ENCODE measurements at regions not wholly inside any gene's neighbourhood (a gene's known extent, or its start where the extent isn't known, plus 50 kb on each side); places are given as distances from the start of the nearest gene placed in this dataset.

DNA sequence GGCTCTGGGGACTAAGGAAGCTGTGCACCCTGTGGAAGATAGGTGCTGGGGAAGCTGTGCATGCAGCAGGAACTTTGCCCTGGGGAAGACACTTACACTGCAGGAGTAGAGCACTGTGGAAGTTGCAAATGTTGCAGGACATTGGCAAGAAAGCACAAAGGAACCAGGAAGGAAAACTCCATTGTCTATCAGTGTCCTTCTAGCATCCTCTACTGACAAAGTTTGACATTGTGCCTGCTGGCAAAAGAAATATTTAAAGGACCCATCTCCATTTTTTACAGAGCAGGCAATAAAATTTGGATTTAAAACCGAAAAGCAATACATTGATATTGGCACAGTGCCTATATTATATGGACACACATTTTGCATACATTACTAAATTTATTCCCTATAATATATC lies 394.1 kb downstream of the PBX1 start:
- no peak for DNase-seq (ENCODE audit: extremely low read depth, low read depth)

DNA sequence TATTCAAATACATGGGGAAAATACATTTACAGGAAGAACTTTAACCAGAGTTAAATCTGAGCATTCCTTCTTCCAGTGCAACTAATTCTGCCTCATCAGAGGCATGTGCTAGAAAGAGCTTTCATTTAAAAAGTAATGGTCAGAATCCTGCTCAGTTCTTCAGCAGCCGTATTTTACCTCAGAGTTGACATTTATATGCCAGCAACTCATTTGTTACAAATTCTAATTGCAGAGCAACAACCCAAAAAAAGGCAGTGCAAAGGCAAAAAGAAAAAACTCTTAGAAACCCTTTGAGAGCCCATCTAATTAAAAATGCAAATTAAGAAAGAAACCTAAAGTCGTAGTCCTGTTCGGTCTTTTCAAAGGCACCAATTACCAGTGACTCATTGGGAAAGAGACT lies 392.5 kb downstream of the PBX1 start:
- DNase-seq (ENCODE audit: extremely low read depth, low read depth): no peak

DNA sequence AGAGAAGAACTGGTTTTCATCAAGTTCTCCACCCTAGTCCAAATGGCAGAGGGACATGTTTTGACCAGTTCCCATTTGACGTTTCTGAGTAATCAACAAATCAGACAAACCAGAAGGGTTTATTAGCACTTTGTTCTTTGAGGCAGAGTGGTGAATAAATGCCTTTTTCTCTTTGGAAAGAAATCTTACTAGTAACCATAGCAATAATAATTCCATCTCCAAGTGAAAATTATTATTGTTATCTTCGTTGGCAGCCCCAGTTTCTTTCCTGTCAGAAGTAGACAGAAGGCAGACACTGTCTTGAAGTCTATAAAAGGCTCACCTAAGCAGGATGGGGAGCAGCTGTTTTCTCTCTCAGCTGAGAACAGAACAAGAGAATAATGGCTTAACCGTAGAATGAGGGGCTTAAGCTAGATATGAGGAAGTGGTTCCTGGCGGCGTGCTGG lies 391.6 kb downstream of the PBX1 start:
- no peak for DNase-seq (ENCODE audit: extremely low read depth, low read depth)

DNA sequence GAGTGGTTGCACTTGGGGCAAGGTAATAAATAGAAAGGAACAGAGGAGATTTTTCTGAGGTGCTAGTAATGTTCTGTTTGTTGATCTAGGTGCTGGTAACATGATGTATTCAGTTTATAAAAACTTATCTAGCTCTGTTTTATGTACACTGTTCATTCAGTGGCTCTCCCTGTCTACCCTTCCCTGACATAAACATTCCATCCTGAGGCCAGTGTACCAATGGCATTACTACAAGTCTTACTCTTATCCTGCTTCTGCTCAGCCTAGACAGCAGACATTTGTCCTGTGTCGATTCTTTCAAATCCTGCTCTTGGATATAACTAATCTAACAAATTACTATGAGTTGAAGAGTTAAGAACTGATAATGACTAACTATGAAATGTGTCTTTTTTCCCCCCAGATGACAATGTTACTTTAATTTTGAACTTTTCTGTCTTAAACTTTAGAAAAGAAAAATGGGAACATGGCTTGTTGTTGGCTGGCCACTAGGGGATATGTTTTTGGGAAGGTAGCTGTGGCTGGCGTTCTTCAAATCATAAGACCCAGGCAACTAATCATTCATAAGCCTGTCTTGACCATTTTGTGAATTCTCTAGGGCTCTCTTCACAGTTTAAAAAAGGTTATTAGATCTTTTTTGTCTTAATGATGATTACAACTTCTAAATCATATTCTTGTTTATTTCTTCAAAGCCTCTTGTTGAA lies 390.9 kb downstream of the PBX1 start:
- no peak for DNase-seq (ENCODE audit: extremely low read depth, low read depth)

DNA sequence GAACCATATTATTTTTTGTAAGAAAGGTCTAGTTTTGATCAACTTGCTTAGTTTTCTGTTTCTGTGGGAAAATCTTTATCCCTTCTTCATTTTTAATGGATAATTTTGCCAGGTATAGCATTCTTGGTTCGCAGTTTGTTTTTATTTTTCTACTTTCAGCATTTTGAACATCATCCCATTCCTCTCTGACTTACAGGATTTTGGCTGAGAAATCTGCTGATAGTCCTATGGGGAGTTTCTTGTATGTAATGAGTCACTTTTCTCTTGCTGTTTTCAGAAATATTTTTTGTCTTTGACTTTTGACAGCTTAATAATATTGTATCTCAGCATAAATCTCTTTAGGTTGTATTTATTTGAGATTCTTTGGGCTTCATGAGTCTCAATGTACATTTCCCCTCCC lies 389.1 kb downstream of the PBX1 start:
- no peak for DNase-seq (ENCODE audit: extremely low read depth, low read depth)

DNA sequence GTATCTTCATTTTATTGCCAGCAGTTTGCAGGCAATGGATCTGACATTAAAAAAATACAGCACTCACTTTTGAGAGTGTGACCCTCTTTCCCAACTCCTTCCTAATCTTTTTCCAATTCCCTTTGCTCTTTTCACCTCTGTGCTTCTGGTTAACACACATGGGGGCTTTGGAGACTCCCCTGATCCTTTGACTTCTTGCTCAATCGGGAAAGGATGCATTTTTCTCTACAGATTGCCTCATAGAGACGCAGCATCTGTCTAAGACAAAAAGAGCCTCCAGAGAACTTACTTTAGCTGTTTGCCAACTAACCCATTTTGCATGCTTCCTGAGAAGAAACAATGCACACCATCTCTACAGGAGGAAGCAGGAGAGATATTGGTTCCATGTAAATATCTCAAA lies 378.3 kb downstream of the PBX1 start:
- DNase-seq (ENCODE audit: extremely low read depth, low read depth): no peak

DNA sequence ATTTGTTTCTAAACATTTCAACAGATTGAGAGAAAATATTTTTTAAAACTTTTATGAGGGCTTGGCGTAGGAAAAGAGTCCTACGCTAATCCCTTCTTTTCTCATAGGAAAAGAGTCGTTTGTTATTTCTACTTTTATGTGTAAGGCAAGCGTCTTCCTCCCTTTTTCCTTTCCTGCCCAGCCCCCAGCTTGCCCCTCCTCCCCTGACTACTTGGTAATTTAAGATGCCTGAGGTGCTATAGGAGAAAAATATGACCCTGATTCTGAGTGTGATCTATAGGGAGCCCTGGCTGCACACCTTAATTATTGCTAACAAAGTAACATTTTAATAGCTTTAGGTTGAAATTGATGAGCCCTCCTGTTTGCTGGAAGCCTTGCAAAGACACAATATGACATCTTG lies 373.6 kb downstream of the PBX1 start:
- no peak for DNase-seq (ENCODE audit: extremely low read depth, low read depth)

DNA sequence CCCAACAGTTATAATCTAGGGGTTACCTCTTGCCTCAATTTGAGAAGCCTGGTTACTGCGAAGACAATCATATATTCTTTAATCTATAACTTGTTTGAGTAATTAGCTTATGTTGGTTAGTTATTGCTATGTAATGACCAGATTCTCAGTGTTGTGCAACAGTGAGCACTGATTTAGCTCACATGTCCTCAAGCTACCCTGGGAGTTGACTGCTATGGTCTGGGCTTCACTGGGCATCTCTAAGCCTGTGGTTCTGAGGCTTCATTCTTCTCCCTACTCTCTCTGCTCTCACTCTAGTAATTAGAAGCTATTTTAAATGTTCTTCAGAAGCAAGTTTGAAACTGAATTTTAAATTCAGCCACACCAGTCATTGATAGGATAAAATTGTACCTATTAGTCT lies 371.8 kb downstream of the PBX1 start:
- no peak for DNase-seq (ENCODE audit: extremely low read depth, low read depth)

DNA sequence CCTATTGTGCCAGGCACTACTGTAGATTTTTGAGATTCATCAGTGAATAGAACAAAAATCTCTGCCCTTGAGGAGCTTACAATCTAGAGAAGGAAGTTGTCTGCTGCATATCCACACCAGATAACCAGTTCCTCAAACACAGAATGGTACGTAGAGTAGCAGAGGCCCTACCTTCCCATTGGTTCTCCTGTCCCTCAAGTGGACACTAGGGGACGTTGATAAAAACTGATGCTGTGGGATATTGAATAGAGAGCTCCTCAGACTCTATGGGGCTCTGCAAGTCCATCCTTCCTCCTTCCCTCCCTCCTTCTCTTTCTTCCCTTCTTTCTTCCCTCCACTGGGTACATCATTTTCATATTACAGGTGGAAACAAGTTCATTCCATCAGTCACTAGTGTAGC lies 371.3 kb downstream of the PBX1 start:
- no peak for DNase-seq (ENCODE audit: extremely low read depth, low read depth)

DNA sequence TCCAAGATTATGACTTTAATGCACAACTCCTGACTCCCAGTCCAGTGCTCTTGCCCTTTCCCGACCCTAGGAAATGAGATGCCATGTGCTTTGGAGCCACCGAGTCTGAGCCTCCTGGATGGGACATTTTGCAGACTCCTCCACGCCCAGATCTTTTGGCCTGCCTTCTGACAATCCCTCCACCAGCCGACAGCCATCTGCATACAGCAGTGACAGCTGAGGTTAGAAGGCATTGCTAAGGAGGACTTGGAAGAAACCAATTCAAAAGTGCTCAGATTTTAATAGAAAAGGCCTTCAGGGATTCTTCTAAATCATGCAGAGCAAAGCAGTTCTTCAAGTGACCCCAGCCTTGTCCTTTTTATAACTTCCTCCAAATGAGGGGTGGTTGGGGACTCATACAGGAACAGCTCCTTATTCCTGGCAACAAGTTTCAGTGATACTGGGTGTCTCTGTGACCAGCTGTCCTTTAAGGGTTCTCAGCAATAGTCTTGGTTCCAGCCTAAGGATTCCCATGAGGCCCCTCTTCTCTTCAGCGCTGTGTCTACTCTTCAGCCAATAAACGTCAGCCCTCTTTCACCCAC lies 369.3 kb downstream of the PBX1 start:
- no peak for DNase-seq (ENCODE audit: extremely low read depth, low read depth)

DNA sequence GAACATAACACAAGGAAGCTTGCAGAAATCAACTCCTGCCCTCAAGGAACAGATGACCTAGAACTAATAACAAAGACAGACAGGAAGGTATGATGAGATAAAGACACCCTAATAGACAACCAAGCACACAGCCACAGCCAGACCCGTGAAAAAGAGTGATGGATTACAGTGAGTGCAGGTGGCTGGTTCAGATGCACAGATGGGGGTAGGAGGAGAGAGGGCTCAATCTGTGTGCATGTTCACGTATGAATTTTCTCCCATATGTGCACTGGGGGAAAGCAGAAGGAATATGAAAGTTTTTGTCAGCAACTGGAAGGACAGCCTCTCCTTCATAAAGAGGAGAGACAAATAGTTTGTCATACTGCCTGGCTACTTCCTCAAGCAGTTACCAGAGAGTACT lies 367.1 kb downstream of the PBX1 start:
- DNase-seq (ENCODE audit: extremely low read depth, low read depth): no peak

DNA sequence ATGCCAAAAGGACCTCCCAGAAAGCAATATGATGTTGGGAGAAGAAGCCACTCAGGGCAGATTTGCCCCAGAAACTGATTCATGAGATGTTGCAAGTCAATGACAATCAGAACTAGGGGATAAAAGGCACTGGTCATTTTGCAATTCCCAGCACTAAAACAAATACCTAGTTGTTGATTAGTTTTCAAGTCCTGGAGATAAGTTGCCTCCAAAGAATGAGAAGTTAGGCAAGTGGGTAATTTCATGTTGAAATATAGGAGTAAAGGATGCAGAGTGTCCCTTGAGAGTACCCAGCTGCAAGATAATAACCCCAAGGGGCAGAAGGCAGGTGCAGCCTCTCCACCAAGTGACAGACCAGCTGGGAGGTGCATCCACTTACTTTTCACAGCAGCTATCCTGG lies 363.6 kb downstream of the PBX1 start:
- no peak for DNase-seq (ENCODE audit: extremely low read depth, low read depth)

DNA sequence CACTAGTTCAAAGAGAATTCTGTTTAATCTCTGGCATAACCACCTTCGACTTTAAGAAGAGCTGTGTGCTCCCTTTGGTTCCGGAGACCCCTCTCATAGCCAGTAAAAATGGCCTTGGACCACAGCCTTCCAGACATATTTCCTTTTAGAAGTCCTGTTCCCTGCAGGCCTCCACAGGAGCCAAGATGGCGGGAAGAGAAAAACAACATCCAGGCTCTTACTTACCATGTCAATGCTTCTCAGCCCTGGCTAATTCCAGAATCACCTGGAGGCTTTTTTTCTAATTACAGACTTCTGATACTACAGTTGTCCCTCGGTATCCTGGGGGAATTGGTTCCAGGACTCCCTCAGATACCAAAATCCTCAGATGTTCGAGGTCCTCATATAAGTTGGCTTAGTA lies 362.5 kb downstream of the PBX1 start:
- no peak for DNase-seq (ENCODE audit: extremely low read depth, low read depth)

DNA sequence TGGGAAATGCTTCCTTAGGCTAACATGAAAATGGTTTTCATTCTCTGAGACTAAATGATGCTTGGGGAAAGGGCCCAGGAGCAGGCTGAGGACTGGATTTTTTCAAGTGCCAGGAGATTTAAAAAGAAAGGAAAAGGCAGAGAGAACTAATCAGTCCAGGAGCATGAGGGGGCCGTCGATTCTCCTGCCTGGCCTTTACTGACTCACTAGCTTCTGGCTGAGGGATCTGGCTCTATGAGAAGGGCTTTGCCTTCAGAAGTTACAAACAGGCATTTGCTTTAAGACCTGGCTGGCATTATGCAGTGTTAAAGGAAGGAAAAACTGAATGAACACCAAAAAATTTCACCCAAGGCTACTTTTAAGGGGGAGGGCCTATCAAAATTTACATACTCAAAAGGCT lies 359.2 kb downstream of the PBX1 start:
- no peak for DNase-seq (ENCODE audit: extremely low read depth, low read depth)

DNA sequence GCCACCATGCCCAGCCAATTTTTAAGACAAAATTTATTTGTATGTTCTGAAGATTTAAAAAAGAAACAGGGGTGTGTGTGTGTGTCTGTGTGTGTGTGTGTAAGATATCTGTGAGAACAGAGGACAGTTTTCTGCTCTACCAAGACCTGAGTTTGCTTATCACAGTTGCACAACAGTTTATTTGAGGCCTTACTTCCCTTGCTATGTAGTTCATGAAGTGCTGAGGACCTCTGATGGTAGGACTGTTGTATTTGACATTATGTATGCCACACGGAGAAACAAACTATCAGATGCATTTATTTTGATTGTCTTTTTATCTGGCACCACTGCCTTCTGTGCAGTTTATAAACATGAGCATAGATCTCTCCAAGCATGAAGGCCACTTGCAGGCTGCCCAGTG lies 355.2 kb downstream of the PBX1 start:
- DNase-seq (ENCODE audit: extremely low read depth, low read depth): peak; percentile 62

DNA sequence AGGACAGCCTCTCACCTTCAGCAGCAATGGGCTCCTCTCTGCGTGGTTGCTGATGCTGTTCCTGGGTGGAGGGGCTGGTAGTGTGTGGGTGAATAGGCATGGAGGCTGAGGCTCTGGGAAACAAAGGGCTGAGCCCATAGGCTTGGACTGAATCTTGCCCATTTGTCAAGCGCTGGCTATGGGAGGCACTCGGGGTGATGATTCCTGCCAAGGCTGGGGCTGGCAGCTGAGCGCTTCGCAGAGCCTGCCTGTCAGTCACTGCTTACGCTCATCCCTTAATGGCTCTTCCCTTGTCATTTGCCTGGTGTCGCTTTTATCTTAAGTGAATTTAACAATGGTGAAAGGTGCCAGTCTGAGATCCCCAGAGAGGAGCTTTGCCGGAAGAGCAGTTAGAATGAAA lies 353.3 kb downstream of the PBX1 start:
- DNase-seq (ENCODE audit: extremely low read depth, low read depth): no peak

DNA sequence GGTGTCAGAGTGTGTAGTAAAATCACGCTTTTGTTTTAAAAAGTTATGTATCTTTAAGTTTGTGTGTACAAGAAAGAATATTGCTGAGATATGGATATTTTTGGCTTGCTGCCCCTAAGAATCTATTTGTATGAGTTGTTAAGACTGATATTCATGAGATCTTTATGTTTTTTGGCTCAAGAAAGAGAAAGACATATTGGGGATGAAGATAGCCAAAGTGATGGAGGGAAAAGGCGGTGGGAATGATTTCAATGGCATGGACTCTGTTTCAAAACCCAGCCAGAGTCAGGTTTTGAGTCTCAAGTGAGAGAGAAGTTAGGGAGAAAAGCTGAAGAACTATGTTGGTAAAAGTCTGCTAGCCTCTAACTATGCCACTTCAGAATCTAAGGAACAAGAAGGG lies 351.7 kb downstream of the PBX1 start:
- DNase-seq (ENCODE audit: extremely low read depth, low read depth): no peak

DNA sequence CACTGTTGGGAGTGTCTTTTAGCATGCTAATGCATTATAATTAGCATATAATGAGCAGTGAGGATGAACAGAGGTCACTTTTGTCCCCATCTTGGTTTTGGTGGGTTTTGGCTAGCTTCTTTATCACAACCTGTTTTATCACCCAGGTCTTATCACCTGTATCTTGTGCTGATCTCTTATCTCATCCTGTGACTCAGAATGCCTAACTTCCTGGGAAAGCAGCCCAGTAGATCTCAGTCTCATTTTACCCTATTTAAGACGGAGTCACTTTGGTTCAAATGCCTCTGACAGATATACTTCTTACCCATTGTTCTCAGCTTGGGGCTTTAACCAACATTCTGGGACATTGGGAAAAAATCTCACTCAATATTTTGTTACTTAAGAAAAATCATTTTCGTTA lies 348.7 kb downstream of the PBX1 start:
- DNase-seq (ENCODE audit: extremely low read depth, low read depth): no peak

DNA sequence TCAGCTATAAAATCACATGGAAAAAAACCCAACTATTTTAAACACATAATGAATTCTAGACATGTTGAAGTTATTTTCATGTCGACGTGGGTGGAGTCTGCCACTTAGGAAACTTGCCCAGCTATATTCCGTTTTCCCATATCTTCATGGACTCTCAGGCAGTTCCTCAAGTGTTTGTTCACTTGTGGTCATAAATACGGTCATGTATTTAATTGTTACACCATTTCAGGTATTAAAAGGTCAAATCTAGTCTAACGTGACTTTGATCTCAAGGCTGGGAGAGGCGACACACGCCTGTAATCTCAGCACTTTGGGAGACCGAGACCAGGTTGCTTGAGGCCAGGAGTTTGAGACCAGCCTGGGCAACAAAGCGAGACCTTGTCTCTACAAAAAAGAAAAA lies 346.9 kb downstream of the PBX1 start:
- DNase-seq (ENCODE audit: extremely low read depth, low read depth): no peak

DNA sequence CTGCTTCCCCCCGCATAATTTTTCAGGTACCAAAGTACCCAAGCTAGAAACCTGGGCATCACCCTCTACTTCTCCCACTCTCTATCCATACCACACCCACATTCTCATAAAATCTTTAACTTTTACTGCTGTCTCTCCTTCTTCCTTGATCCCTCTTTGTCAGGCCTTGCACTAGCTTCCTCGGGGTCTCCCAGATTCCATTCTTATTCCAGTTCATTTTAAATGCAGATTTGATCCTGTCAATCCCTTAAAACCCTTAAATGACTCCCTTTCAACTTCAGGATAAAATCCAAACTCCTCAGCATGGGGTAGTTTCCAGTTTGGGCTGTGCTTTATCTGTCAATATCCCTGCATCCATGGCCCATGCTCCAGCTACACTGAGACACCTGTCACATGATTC lies 343.5 kb downstream of the PBX1 start:
- no peak for DNase-seq (ENCODE audit: extremely low read depth, low read depth)
